ENCODE measurements at regions not wholly inside any gene's neighbourhood (a gene's known extent, or its start where the extent isn't known, plus 50 kb on each side); places are given as distances from the start of the nearest gene placed in this dataset.

DNA sequence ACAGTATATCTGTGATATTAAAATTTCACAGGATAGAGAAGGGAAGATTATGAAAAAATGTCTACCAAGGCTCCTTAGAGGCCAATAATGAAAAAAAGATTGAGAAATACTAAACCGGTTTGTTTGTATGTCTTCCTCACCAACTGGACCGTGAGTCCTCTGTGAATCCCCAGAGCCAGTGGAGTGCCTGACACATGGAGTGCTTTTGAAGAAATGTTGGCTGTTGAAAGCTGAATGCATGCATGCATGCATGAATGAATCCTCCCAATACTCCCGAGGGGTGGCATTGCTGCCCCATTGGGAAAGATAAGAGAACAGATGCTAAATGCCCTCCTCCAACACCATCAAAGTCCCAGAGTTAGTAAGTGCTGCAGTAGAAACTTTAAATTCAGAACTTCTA lies 152.7 kb upstream of the SERP2 start:
- Histone ChIP-seq H3K9ac (ENCODE audit: control insufficient read depth, insufficient read depth, low read length) (no peak overlapping the region), H3K4me2 (ENCODE audit: control insufficient read depth, insufficient read depth) (no peak overlapping the region), H3K4me3 (no peak overlapping the region), H2AFZ (ENCODE audit: control insufficient read depth, low read depth, low read length) (no peak overlapping the region), H3K36me3 (ENCODE audit: control insufficient read depth in 2 of 2, insufficient read depth in 2 of 2, low read length in 1 of 2) (no peaks in the 10 kb centered on the region), H3K9me3 (replicated peaks; ENCODE audit: control insufficient read depth, insufficient read depth, low read length) (no peaks in the 10 kb centered on the region), H3K27me3 (replicated peaks in 1 of 2; ENCODE audit: control insufficient read depth in 2 of 2, insufficient read depth in 2 of 2, low read length in 1 of 2) (peaks cover 0 to 5% of the 10 kb centered on the region in 2 experiments; a peak in 3 of 4 replicates), H3K4me1 (ENCODE audit: control insufficient read depth, insufficient read depth, low read length) (no peaks in the 10 kb centered on the region), H3K27ac (ENCODE audit: control insufficient read depth, insufficient read depth) (no peak overlapping the region), H4K20me1 (ENCODE audit: control insufficient read depth, insufficient read depth) (no peaks in the 10 kb centered on the region), H3K79me2 (ENCODE audit: control insufficient read depth, insufficient read depth, low read length) (no peaks in the 10 kb centered on the region)
- ChIA-PET CTCF (no interaction called here), RAD21 (ENCODE audit: unreplicated experiment) (no interaction called here), SMC1A (ENCODE audit: uncharacterized antibody, unreplicated experiment) (no interaction called here), POLR2A (no interaction called here)
- ATAC-seq (no peak), FAIRE-seq (no peak), DNase-seq (ENCODE audit: low read depth, low spot score) (no peak)
- in situ Hi-C loops (cut with MboI) (no loop called here), intact Hi-C loops (cut with micrococcal nuclease; ENCODE audit: unreplicated experiment) (no loop called here)
- BruUV-seq (replicated peaks) = no TSS peak
- TF ChIP-seq ZNF274 (IDR thresholded peaks at IDR 0.05; ENCODE audit: insufficient read depth, insufficient read length) = no peak
- TF ChIP-seq CBFB (IDR thresholded peaks at IDR 0.05; ENCODE audit: low read depth) = no peak
- TF ChIP-seq, protein P1, sequence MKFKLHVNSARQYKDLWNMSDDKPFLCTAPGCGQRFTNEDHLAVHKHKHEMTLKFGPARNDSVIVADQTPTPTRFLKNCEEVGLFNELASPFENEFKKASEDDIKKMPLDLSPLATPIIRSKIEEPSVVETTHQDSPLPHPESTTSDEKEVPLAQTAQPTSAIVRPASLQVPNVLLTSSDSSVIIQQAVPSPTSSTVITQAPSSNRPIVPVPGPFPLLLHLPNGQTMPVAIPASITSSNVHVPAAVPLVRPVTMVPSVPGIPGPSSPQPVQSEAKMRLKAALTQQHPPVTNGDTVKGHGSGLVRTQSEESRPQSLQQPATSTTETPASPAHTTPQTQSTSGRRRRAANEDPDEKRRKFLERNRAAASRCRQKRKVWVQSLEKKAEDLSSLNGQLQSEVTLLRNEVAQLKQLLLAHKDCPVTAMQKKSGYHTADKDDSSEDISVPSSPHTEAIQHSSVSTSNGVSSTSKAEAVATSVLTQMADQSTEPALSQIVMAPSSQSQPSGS (IDR thresholded peaks at IDR 0.05; ENCODE audit: low read length) = no peak
- TF ChIP-seq, protein P2, sequence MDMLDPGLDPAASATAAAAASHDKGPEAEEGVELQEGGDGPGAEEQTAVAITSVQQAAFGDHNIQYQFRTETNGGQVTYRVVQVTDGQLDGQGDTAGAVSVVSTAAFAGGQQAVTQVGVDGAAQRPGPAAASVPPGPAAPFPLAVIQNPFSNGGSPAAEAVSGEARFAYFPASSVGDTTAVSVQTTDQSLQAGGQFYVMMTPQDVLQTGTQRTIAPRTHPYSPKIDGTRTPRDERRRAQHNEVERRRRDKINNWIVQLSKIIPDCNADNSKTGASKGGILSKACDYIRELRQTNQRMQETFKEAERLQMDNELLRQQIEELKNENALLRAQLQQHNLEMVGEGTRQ (IDR thresholded peaks at IDR 0.05; ENCODE audit: borderline replicate concordance, low read depth, low read length) = no peak
- no peak for TF ChIP-seq YY1 (IDR thresholded peaks at IDR 0.05; ENCODE audit: low read depth, low read length)
- no peak for TF ChIP-seq RB1 (IDR thresholded peaks at IDR 0.05; ENCODE audit: borderline replicate concordance)
- TF ChIP-seq POLR2A (IDR thresholded peaks at IDR 0.05; ENCODE audit: low read depth, low read length) = no peak
- no peak for TF ChIP-seq SREBF1 (IDR thresholded peaks at IDR 0.05; ENCODE audit: low read length)
- TF ChIP-seq, protein P3, sequence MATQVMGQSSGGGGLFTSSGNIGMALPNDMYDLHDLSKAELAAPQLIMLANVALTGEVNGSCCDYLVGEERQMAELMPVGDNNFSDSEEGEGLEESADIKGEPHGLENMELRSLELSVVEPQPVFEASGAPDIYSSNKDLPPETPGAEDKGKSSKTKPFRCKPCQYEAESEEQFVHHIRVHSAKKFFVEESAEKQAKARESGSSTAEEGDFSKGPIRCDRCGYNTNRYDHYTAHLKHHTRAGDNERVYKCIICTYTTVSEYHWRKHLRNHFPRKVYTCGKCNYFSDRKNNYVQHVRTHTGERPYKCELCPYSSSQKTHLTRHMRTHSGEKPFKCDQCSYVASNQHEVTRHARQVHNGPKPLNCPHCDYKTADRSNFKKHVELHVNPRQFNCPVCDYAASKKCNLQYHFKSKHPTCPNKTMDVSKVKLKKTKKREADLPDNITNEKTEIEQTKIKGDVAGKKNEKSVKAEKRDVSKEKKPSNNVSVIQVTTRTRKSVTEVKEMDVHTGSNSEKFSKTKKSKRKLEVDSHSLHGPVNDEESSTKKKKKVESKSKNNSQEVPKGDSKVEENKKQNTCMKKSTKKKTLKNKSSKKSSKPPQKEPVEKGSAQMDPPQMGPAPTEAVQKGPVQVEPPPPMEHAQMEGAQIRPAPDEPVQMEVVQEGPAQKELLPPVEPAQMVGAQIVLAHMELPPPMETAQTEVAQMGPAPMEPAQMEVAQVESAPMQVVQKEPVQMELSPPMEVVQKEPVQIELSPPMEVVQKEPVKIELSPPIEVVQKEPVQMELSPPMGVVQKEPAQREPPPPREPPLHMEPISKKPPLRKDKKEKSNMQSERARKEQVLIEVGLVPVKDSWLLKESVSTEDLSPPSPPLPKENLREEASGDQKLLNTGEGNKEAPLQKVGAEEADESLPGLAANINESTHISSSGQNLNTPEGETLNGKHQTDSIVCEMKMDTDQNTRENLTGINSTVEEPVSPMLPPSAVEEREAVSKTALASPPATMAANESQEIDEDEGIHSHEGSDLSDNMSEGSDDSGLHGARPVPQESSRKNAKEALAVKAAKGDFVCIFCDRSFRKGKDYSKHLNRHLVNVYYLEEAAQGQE (IDR thresholded peaks at IDR 0.05; ENCODE audit: low read depth, low read length) = no peak
- TF ChIP-seq PML (IDR thresholded peaks at IDR 0.05; ENCODE audit: low read length) = no peak
- WGBS (ENCODE audit: insufficient coverage, insufficient replicate concordance, low lambda C conversion rate, missing lambda C conversion rate) = 1% methylated on average over 3 of the region's 3 CpGs

Data from GM12878 (cell line).